GM18870 (cell line): ENCODE measurements at regions not wholly inside any gene's neighbourhood (a gene's known extent, or its start where the extent isn't known, plus 50 kb on each side); places are given as distances from the start of the nearest gene placed in this dataset.

ENCODE experiments used
- ATAC-seq: cut with Tn5 transposase; IDR thresholded peaks from one replicate; pipeline ENCODE4 v1.9.1; 2021; ENCODE audit warnings: moderate library complexity; ENCODE audit not compliant: unreplicated experiment

GRCh38 chr14:96979611-96980074 is 182.5 kb downstream of the VRK1 start:
- no peak for ATAC-seq

GRCh38 chr14:96980835-96981234 is 183.7 kb downstream of the VRK1 start:
- no peak for ATAC-seq

- no peak for ATAC-seq
Observed at GRCh38 chr14:96986256-96987085, 189.3 kb downstream of the VRK1 start.

- ATAC-seq: no peak
Observed at GRCh38 chr14:96987086-96987474, 189.9 kb downstream of the VRK1 start.

GRCh38 chr14:96987771-96988170 is 190.6 kb downstream of the VRK1 start:
- no peak for ATAC-seq

GRCh38 chr14:96989306-96989705 is 192.1 kb downstream of the VRK1 start:
- no peak for ATAC-seq

GRCh38 chr14:96991226-96991625 is 194.0 kb downstream of the VRK1 start:
- no peak for ATAC-seq

- no peak for ATAC-seq
Observed at GRCh38 chr14:96994999-96995398, 197.8 kb downstream of the VRK1 start.

GRCh38 chr14:96997269-96997668 is 200.1 kb downstream of the VRK1 start:
- no peak for ATAC-seq

GRCh38 chr14:96997996-96998395 is 200.8 kb downstream of the VRK1 start:
- ATAC-seq: no peak

- no peak for ATAC-seq
Observed at GRCh38 chr14:96999654-97000155, 202.5 kb downstream of the VRK1 start.

GRCh38 chr14:97002454-97002853 is 205.3 kb downstream of the VRK1 start:
- ATAC-seq: no peak

GRCh38 chr14:97005934-97006333 is 208.8 kb downstream of the VRK1 start:
- ATAC-seq: no peak

GRCh38 chr14:97010491-97011160 is 213.4 kb downstream of the VRK1 start:
- no peak for ATAC-seq

- ATAC-seq: no peak
Observed at GRCh38 chr14:97013878-97014277, 216.7 kb downstream of the VRK1 start.

- ATAC-seq: no peak
Observed at GRCh38 chr14:97021001-97021400, 223.8 kb downstream of the VRK1 start.

GRCh38 chr14:97021571-97022168 is 224.5 kb downstream of the VRK1 start:
- no peak for ATAC-seq

- no peak for ATAC-seq
Observed at GRCh38 chr14:97022741-97023140, 225.6 kb downstream of the VRK1 start.

- no peak for ATAC-seq
Observed at GRCh38 chr14:97023871-97024270, 226.7 kb downstream of the VRK1 start.

GRCh38 chr14:97024300-97024699 is 227.1 kb downstream of the VRK1 start:
- no peak for ATAC-seq

GRCh38 chr14:97025722-97026121 is 228.5 kb downstream of the VRK1 start:
- ATAC-seq: no peak
